Erythroblast (primary cell): ENCODE measurements at regions not wholly inside any gene's neighbourhood (a gene's known extent, or its start where the extent isn't known, plus 50 kb on each side); places are given as distances from the start of the nearest gene placed in this dataset.

ENCODE experiments used
- GATA1 ChIP-seq: IDR thresholded peaks from 2 replicates; pipeline ENCODE4 v1.6.1; 2011; ENCODE audit warnings: low read depth, mild to moderate bottlenecking, control low read depth, low read length, moderate library complexity
- POLR2A ChIP-seq: IDR thresholded peaks from 2 replicates; pipeline ENCODE4 v1.6.1; 2011; ENCODE audit warnings: mild to moderate bottlenecking, low read length

DNA sequence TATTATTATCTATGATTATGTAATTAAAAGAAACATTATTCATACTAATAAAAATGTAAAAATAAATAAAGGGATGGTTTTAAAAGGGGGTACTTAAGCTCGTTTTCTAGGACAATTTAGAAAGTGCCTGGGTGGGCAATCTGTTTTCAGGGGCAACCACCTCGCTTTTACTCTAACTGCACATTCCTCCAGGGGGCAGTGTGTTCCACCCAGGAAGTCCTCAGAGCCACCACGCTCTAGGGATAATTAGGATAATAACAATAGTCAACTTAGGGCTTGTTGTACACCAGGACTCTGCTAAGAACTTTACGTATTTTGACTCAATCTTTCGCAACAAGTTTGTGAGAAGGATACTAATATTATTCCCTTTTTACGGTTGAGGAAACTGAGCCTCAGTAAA is 396.7 kb upstream of the MAF start:
- TF ChIP-seq POLR2A: no peak
- TF ChIP-seq GATA1: no peak
